ENCODE measurements at regions not wholly inside any gene's neighbourhood (a gene's known extent, or its start where the extent isn't known, plus 50 kb on each side); places are given as distances from the start of the nearest gene placed in this dataset.

- Histone ChIP-seq H3K9ac (ENCODE audit: insufficient read depth, low read length, poor library complexity, severe bottlenecking) (no peak overlapping the region), H3K36me3 (replicated peaks in 1 of 2; ENCODE audit: control insufficient read depth in 1 of 2, insufficient read depth in 2 of 2, low read length in 2 of 2) (no peaks in the 10 kb centered on the region), H2AFZ (ENCODE audit: insufficient read depth, low read depth, low read length, poor library complexity, severe bottlenecking) (no peak overlapping the region), H3K79me2 (ENCODE audit: insufficient read depth, low read length) (no peaks in the 10 kb centered on the region), H3K4me3 (replicated peaks in 1 of 3; ENCODE audit: low read depth in 2 of 3, low read length in 3 of 3) (no peak overlapping the region), H3K4me2 (replicated peaks; ENCODE audit: extremely low read depth, low read length, poor library complexity, severe bottlenecking) (no peak overlapping the region), H4K20me1 (ENCODE audit: insufficient read depth, low read length) (no peaks in the 10 kb centered on the region), H3K27ac (ENCODE audit: low read depth in 1 of 2, low read length in 2 of 2) (no peak overlapping the region), H3K4me1 (ENCODE audit: control insufficient read depth in 1 of 2, insufficient read depth in 2 of 2, low read length in 2 of 2) (no peaks in the 10 kb centered on the region), H3K9me3 (replicated peaks in 1 of 2; ENCODE audit: control insufficient read depth in 1 of 2, insufficient read depth in 1 of 2, low read length in 2 of 2) (no peaks in the 10 kb centered on the region), H3K27me3 (ENCODE audit: control insufficient read depth in 2 of 2, insufficient read depth in 2 of 2, low read length in 2 of 2) (no peaks in the 10 kb centered on the region)
- WGBS (ENCODE audit: insufficient coverage), result 100% methylated on average over 3 of the region's 4 CpGs
- H3K4me1 Mint-ChIP-seq, result no peaks in the 10 kb centered on the region
- no peaks in the 10 kb centered on the region for H3K36me3 Mint-ChIP-seq
- TF ChIP-seq CTCF (IDR thresholded peaks at IDR 0.05), result no peak
- intact Hi-C loops (cut with micrococcal nuclease), result no loop called here
- H3K9me3 Mint-ChIP-seq, result peaks cover 0 to 5% (median 0%) of the 10 kb centered on the region in 7 donors
- no peak overlapping the region for H3K27ac Mint-ChIP-seq
- H3K4me3 Mint-ChIP-seq, result no peak overlapping the region
- peaks cover 0 to 2% (median 0%) of the 10 kb centered on the region in 3 donors for H3K27me3 Mint-ChIP-seq (ENCODE audit: low read depth in 3 of 3)
- DNase-seq, result no peak
These were observed 283.9 kb downstream of the SEC61B start for GRCh38 chr9:99505936-99506335.

GRCh38 chr9:99506747-99507348, 284.8 kb downstream of the SEC61B start:
- Mint-ChIP-seq H3K9me3 (peaks cover 0 to 5% (median 0%) of the 10 kb centered on the region in 7 donors), H3K36me3 (no peaks in the 10 kb centered on the region), H3K27me3 (ENCODE audit: low read depth in 3 of 3) (peaks cover 0 to 2% (median 0%) of the 10 kb centered on the region in 3 donors), H3K4me1 (no peaks in the 10 kb centered on the region), H3K27ac (no peak overlapping the region), H3K4me3 (no peak overlapping the region)
- intact Hi-C loops (cut with micrococcal nuclease), result no loop called here
- Histone ChIP-seq H3K4me3 (replicated peaks in 1 of 3; ENCODE audit: low read depth in 2 of 3, low read length in 3 of 3) (no peak overlapping the region), H3K79me2 (ENCODE audit: insufficient read depth, low read length) (no peaks in the 10 kb centered on the region), H3K9ac (ENCODE audit: insufficient read depth, low read length, poor library complexity, severe bottlenecking) (no peak overlapping the region), H3K4me1 (ENCODE audit: control insufficient read depth in 1 of 2, insufficient read depth in 2 of 2, low read length in 2 of 2) (no peaks in the 10 kb centered on the region), H3K4me2 (replicated peaks; ENCODE audit: extremely low read depth, low read length, poor library complexity, severe bottlenecking) (no peak overlapping the region), H3K9me3 (replicated peaks in 1 of 2; ENCODE audit: control insufficient read depth in 1 of 2, insufficient read depth in 1 of 2, low read length in 2 of 2) (no peaks in the 10 kb centered on the region), H2AFZ (ENCODE audit: insufficient read depth, low read depth, low read length, poor library complexity, severe bottlenecking) (no peak overlapping the region), H4K20me1 (ENCODE audit: insufficient read depth, low read length) (no peaks in the 10 kb centered on the region), H3K36me3 (replicated peaks in 1 of 2; ENCODE audit: control insufficient read depth in 1 of 2, insufficient read depth in 2 of 2, low read length in 2 of 2) (no peaks in the 10 kb centered on the region), H3K27me3 (ENCODE audit: control insufficient read depth in 2 of 2, insufficient read depth in 2 of 2, low read length in 2 of 2) (no peaks in the 10 kb centered on the region), H3K27ac (ENCODE audit: low read depth in 1 of 2, low read length in 2 of 2) (no peak overlapping the region)
- 100% methylated on average over 1 of the region's 1 CpG for WGBS (ENCODE audit: insufficient coverage)
- DNase-seq, result no peak
- TF ChIP-seq CTCF (IDR thresholded peaks at IDR 0.05), result no peak

Data from CD14-positive monocyte (primary cell).